Astrocyte of the spinal cord (primary cell): ENCODE measurements at regions not wholly inside any gene's neighbourhood (a gene's known extent, or its start where the extent isn't known, plus 50 kb on each side); places are given as distances from the start of the nearest gene placed in this dataset.
"Not testable (repeated sequence)": the region's sequence is repeated elsewhere in the genome, so short reads cannot be mapped to it uniquely, and the experiment has no call there.

Source experiments
- DNase-seq: peaks from one replicate; pipeline ENCODE4 v3.0.0; 2011; ENCODE audit warnings: low read depth, low spot score
- H3K4me3 ChIP-seq: 2 replicates; pipeline ENCODE4 v1.5.1; 2011; ENCODE audit warnings: low read depth, mild to moderate bottlenecking, low read length, moderate library complexity
- in situ Hi-C: cut with HindIII; loops from 2 replicates; pipeline ENCODE4 v1.10.0; 2017; ENCODE audit warnings: low sequenced_read_pairs
- TF ChIP-seq, protein P1 (sequence below): IDR thresholded peaks from 2 replicates; pipeline ENCODE4 v1.5.1; 2012; ENCODE audit warnings: low read depth, mild to moderate bottlenecking, low read length, inconsistent platforms

DNA sequence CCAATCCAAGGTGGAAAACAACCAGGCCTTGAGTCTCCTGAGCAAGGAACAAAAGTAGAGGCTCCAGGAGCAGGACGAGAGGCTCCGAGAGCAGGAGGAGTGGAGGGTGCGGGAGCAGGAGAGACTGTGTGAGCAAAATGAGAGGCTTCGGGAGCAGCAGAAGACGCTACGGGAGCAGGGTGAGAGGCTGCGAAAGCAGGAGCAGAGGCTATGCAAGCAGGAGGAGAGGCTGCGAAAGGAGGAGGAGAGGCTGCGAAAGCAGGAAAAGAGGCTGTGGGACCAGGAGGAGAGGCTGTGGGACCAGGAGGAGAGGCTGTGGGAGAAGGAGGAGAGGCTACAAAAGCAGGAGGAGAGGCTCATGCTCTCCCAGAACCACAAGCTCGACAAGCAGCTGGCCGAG is 60.3 kb upstream of the UBE2Q2 start:
- in situ Hi-C loops, result no loop called here
- TF ChIP-seq, protein P1, sequence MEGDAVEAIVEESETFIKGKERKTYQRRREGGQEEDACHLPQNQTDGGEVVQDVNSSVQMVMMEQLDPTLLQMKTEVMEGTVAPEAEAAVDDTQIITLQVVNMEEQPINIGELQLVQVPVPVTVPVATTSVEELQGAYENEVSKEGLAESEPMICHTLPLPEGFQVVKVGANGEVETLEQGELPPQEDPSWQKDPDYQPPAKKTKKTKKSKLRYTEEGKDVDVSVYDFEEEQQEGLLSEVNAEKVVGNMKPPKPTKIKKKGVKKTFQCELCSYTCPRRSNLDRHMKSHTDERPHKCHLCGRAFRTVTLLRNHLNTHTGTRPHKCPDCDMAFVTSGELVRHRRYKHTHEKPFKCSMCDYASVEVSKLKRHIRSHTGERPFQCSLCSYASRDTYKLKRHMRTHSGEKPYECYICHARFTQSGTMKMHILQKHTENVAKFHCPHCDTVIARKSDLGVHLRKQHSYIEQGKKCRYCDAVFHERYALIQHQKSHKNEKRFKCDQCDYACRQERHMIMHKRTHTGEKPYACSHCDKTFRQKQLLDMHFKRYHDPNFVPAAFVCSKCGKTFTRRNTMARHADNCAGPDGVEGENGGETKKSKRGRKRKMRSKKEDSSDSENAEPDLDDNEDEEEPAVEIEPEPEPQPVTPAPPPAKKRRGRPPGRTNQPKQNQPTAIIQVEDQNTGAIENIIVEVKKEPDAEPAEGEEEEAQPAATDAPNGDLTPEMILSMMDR, result no peak
- H3K4me3 ChIP-seq, result no peak overlapping the region
- DNase-seq, result no peak

GRCh38 chr15:75780995-75781394 is 62.3 kb upstream of the UBE2Q2 start:
- H3K4me3 ChIP-seq, DNase-seq, in situ Hi-C loops: not testable (repeated sequence)

- in situ Hi-C loops, result no loop called here
- DNase-seq, result no peak
- TF ChIP-seq, protein P1, result no peak
- H3K4me3 ChIP-seq, result no peak overlapping the region
These were observed 63.7 kb upstream of the UBE2Q2 start for GRCh38 chr15:75779504-75779903.

GRCh38 chr15:75776871-75777610 is 64.4 kb upstream of the CSPG4 start:
- in situ Hi-C loops, H3K4me3 ChIP-seq: not testable (repeated sequence)
- peak; percentile 51 for DNase-seq

GRCh38 chr15:75776065-75776423 is 63.4 kb upstream of the CSPG4 start:
- in situ Hi-C loops, result no loop called here
- DNase-seq, result peak; percentile 53
- TF ChIP-seq, protein P1, result no peak
- H3K4me3 ChIP-seq, result no peak overlapping the region

GRCh38 chr15:75775296-75776064 is 62.8 kb upstream of the CSPG4 start:
- no peak overlapping the region for H3K4me3 ChIP-seq
- TF ChIP-seq, protein P1, result no peak
- in situ Hi-C loops, result no loop called here
- DNase-seq, result no peak

GRCh38 chr15:75773974-75774373 is 61.3 kb upstream of the CSPG4 start:
- H3K4me3 ChIP-seq, in situ Hi-C loops, DNase-seq: not testable (repeated sequence)

DNA sequence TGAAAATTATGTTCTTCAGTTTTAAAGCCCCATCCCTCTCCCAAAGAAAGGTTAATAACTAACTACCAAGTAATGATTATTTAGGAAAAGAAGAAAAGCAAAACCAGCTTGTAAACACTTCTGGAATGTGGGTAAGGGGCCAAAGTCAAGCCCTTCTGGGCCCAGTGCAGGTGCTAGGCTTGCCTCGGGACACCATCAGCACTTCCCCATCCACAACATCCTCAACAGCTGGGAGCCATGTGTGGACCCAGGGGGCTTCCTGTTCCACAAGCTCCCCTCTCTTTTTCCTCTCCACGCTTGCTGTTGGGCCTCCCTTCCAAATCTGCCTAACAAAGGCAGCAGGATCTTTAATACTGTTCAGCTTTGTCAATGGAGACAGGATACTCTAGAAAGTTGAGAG is 58.4 kb upstream of the CSPG4 start:
- in situ Hi-C loops, result not testable (repeated sequence)

More for the DNA sequence above, 58.4 kb upstream of the CSPG4 start:
- DNase-seq, H3K4me3 ChIP-seq: not testable (repeated sequence)
